MM.1S (cell line): ENCODE measurements at regions not wholly inside any gene's neighbourhood (a gene's known extent, or its start where the extent isn't known, plus 50 kb on each side); places are given as distances from the start of the nearest gene placed in this dataset.

ENCODE experiments used
- CTCF ChIP-seq: fragments of 300-600 bp; sonication (generic); IDR thresholded peaks from 2 replicates; pipeline ENCODE4 v1.5.1; 2016; ENCODE audit warnings: antibody characterized with exemption, low read length, mixed read lengths
- EZH2 ChIP-seq: fragments of 300-600 bp; sonication (generic); optimal IDR thresholded peaks from 2 replicates; pipeline ENCODE3; 2017; ENCODE audit warnings: low read depth, mild to moderate bottlenecking, antibody characterized with exemption, low read length, mixed read lengths

DNA sequence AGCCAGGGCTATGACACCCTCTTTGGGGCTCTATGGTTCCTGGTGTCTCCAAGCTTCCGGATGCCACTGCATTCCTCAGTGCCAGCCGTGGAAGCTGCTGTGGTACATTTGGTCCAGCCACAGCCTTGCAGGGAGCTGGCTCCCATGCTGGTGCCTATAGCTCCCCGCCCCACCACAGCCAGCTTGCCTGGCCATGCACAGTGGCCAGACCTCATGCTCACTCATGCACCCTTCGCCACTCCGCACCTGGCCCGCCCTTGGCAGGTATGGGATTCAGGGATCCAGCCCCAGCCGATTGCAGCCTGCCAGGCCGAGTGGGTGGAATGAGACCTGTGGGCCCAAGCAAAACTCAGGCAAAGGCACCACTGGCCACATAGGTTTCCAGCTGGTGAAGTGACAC lies 354.8 kb downstream of the GRIA2 start:
- TF ChIP-seq CTCF (no peak), EZH2 (no peak)
